ENCODE measurements at regions not wholly inside any gene's neighbourhood (a gene's known extent, or its start where the extent isn't known, plus 50 kb on each side); places are given as distances from the start of the nearest gene placed in this dataset.

- Histone ChIP-seq H3K9me3 (ENCODE audit: severe bottlenecking) (no peaks in the 10 kb centered on the region), H3K27ac (no peak overlapping the region), H3K4me3 (ENCODE audit: low read depth, low read length) (no peak overlapping the region), H3K27me3 (ENCODE audit: insufficient read depth, low read depth, severe bottlenecking) (no peaks in the 10 kb centered on the region), H3K36me3 (no peaks in the 10 kb centered on the region)
- DNase-seq, result no peak
- TF ChIP-seq, protein P1, sequence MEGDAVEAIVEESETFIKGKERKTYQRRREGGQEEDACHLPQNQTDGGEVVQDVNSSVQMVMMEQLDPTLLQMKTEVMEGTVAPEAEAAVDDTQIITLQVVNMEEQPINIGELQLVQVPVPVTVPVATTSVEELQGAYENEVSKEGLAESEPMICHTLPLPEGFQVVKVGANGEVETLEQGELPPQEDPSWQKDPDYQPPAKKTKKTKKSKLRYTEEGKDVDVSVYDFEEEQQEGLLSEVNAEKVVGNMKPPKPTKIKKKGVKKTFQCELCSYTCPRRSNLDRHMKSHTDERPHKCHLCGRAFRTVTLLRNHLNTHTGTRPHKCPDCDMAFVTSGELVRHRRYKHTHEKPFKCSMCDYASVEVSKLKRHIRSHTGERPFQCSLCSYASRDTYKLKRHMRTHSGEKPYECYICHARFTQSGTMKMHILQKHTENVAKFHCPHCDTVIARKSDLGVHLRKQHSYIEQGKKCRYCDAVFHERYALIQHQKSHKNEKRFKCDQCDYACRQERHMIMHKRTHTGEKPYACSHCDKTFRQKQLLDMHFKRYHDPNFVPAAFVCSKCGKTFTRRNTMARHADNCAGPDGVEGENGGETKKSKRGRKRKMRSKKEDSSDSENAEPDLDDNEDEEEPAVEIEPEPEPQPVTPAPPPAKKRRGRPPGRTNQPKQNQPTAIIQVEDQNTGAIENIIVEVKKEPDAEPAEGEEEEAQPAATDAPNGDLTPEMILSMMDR (IDR thresholded peaks at IDR 0.05; ENCODE audit: low read depth, low read length), result no peak
Measured at GRCh38 chr1:18018366-18018765, 89.2 kb upstream of the IGSF21 start.

DNA sequence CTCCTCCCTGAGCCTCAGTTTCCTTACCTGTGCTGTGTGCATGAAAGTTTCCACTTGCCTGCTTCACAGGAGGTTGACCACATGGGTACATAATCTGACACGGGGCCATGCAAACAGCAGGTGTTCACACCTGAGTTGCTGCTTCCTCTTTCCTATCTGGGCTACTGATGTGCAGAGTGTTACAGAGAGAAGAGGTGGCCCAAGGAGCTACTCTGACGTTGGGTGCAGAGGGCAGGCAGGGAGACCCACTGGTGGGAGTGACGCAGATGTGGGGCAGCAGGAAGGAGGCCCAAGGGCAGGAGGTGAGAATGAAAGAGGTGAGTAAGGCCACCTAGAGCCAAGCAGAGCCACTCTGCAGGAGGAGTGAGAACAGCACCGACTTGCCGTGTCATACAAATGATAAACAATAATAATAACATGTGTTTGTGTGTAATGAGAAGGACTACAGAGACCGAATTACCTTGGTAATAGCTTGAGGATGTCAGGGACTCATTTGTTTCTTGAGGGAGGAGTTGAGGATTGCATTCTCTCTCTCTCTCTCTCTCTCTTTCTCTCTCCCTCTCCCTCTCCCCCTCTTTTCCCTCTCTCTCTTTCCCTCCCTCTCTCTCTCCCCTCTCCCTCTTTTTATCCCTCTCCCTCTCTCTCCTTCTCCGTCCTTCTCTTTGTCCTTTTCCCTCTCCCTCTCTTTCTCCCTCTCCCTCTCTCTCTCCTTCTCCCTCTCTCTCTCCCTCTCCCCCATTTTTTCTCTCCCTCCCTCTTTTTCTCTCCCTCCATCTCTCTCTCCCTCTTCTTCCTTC lies 87.4 kb upstream of the IGSF21 start:
- no peaks in the 10 kb centered on the region for H3K27me3 ChIP-seq (ENCODE audit: insufficient read depth, low read depth, severe bottlenecking)

DNA sequence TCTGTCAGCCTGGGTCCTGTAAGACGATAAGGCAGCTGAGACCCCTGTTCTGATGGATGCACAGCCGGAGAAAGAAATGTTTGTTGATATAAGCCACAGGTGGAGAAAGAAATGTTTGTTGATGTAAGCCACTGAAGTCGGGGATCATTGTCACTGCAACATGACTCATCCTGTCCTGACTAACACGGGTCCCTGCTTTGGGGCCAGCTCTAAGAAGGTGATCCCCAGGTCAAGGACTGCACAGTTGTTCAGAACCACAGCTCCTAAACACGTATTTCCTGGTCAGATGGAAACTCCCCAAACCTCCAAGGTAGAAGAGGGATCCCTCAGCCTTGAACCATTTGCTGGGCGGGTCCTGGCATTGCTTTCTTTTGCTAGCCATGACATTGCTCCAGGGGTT lies 86.4 kb upstream of the IGSF21 start:
- TF ChIP-seq, protein P1 (IDR thresholded peaks at IDR 0.05; ENCODE audit: low read depth, low read length), result no peak
- Histone ChIP-seq H3K9me3 (ENCODE audit: severe bottlenecking) (no peaks in the 10 kb centered on the region), H3K27ac (no peak overlapping the region), H3K36me3 (no peaks in the 10 kb centered on the region), H3K27me3 (ENCODE audit: insufficient read depth, low read depth, severe bottlenecking) (no peaks in the 10 kb centered on the region), H3K4me3 (ENCODE audit: low read depth, low read length) (no peak overlapping the region)
- DNase-seq, result no peak

More for the DNA sequence above, 87.4 kb upstream of the IGSF21 start:
- H3K9me3 ChIP-seq (ENCODE audit: severe bottlenecking), result no peaks in the 10 kb centered on the region
- no peak for DNase-seq
- no peak overlapping the region for H3K4me3 ChIP-seq (ENCODE audit: low read depth, low read length)
- H3K36me3 ChIP-seq, result no peaks in the 10 kb centered on the region
- no peak overlapping the region for H3K27ac ChIP-seq
- TF ChIP-seq, protein P1 (IDR thresholded peaks at IDR 0.05; ENCODE audit: low read depth, low read length), result no peak

DNA sequence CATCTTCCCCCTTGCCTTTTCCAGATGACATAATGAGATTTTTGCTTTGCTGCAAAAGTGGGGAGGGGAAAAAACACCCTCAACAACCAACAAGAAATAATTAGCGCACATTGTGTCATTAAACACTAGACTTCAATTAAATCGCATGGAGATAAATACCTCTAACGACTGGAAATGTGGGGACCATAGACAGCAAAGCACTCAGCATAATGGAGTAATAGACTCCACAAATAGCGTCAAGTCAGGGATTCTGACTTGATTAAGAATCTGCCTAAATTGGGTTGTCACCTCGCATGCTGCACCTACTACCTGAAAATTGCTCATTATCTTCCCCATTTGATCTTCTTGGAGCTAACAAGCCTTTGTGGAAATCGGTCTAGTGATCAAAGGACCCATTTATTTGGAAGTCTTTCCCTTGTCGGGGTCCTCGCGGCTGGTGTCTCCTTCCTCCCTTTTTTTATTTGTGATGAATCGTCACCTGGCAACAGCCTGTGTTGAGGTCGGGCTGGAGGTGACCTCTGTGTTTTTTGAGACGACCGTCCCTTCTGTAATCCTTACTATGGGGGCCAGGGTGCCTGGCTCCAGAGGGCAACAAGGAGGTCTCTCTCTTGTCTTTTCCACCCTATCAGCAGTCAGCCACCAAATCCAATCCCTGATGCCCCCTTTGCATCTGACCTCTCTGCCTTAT lies 75.3 kb upstream of the IGSF21 start:
- H3K36me3 ChIP-seq, result no peaks in the 10 kb centered on the region
- H3K4me3 ChIP-seq (ENCODE audit: low read depth, low read length), result no peak overlapping the region
- H3K27me3 ChIP-seq (ENCODE audit: insufficient read depth, low read depth, severe bottlenecking), result no peaks in the 10 kb centered on the region
- DNase-seq, result no peak
- no peaks in the 10 kb centered on the region for H3K9me3 ChIP-seq (ENCODE audit: severe bottlenecking)
- TF ChIP-seq, protein P1 (IDR thresholded peaks at IDR 0.05; ENCODE audit: low read depth, low read length), result no peak
- H3K27ac ChIP-seq, result no peak overlapping the region

DNA sequence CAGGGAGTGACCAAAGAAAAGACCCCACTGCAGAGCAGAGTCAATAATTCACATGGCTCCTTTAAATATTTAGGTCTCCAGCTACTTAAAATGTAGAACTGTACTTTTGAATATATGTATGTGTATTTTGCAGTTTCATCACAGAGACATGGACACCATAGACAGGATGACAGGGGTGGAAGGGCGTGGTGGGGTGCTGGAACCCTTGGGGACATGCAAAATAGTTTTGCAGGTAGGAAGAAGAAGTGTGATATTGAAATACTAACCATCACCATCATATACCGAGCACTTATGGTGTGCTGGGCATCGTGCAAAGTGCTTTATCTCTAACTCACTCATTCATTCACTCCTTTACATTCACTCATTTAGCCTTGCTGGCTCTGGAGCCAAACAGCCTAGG lies 72.5 kb upstream of the IGSF21 start:
- TF ChIP-seq, protein P1 (IDR thresholded peaks at IDR 0.05; ENCODE audit: low read depth, low read length), result no peak
- H3K36me3 ChIP-seq, result no peaks in the 10 kb centered on the region
- DNase-seq, result no peak
- H3K9me3 ChIP-seq (ENCODE audit: severe bottlenecking), result no peaks in the 10 kb centered on the region
- H3K27ac ChIP-seq, result no peak overlapping the region
- no peaks in the 10 kb centered on the region for H3K27me3 ChIP-seq (ENCODE audit: insufficient read depth, low read depth, severe bottlenecking)
- H3K4me3 ChIP-seq (ENCODE audit: low read depth, low read length), result no peak overlapping the region
